Loucy (cell line): ENCODE measurements at regions not wholly inside any gene's neighbourhood (a gene's known extent, or its start where the extent isn't known, plus 50 kb on each side); places are given as distances from the start of the nearest gene placed in this dataset.

Experiments
- H2AFZ ChIP-seq: fragments of 200-600 bp; sonication (generic); 2 replicates; pipeline ENCODE4 v1.6.0; 2016; ENCODE audit warnings: antibody characterized with exemption, mild to moderate bottlenecking, low read length, moderate library complexity
- H3F3A ChIP-seq: fragments of 200-600 bp; 2 replicates; pipeline ENCODE4 v1.6.0; 2016; ENCODE audit warnings: antibody characterized with exemption, low read depth, mild to moderate bottlenecking
- H3K27me3 ChIP-seq: fragments of 200-600 bp; sonication (generic); 2 replicates; pipeline ENCODE4 v1.6.1; 2014; ENCODE audit warnings: low read length, mild to moderate bottlenecking; ENCODE audit not compliant: insufficient read depth, poor library complexity, severe bottlenecking
- H3K36me3 ChIP-seq: fragments of 200-600 bp; sonication (generic); 2 replicates; pipeline ENCODE4 v1.6.1; 2016; ENCODE audit warnings: low read length; ENCODE audit not compliant: insufficient read depth
- H3K4me1 ChIP-seq: fragments of 200-600 bp; sonication (generic); 2 replicates; pipeline ENCODE4 v1.5.1; 2014; ENCODE audit warnings: low read length, mild to moderate bottlenecking; ENCODE audit not compliant: insufficient read depth, poor library complexity, severe bottlenecking
- H3K4me2 ChIP-seq: fragments of 200-600 bp; sonication (generic); 2 replicates; pipeline ENCODE4 v1.6.0; 2014; ENCODE audit warnings: antibody characterized with exemption, low read length, low read depth, mild to moderate bottlenecking; ENCODE audit not compliant: poor library complexity, severe bottlenecking
- H3K4me3 ChIP-seq: fragments of 200-600 bp; sonication (generic); 2 replicates; pipeline ENCODE4 v1.5.1; 2014; ENCODE audit warnings: low read length, mild to moderate bottlenecking, mixed read lengths; ENCODE audit not compliant: poor library complexity, severe bottlenecking
- H3K79me2 ChIP-seq: fragments of 200-600 bp; sonication (generic); 2 replicates; pipeline ENCODE4 v1.6.1; 2014; ENCODE audit warnings: low read length; ENCODE audit not compliant: insufficient read depth
- H3K9ac ChIP-seq: fragments of 200-600 bp; sonication (generic); 2 replicates; pipeline ENCODE4 v1.6.0; 2014; ENCODE audit warnings: mild to moderate bottlenecking, low read depth, low read length, moderate library complexity; ENCODE audit not compliant: poor library complexity, severe bottlenecking
- H3K9me2 ChIP-seq: fragments of 200-600 bp; sonication (generic); replicated peaks from 2 replicates; pipeline ENCODE4 v1.6.1; 2016; ENCODE audit warnings: low read depth, low read length, mixed read lengths
- H3K9me3 ChIP-seq: fragments of 200-600 bp; sonication (generic); 2 replicates; pipeline ENCODE4 v1.6.1; 2014; ENCODE audit warnings: mild to moderate bottlenecking, antibody characterized with exemption, low read length, low read depth; ENCODE audit not compliant: insufficient read depth
- H4K20me1 ChIP-seq: fragments of 200-600 bp; sonication (generic); 2 replicates; pipeline ENCODE4 v1.6.0; 2014; ENCODE audit warnings: antibody characterized with exemption, low read length, mild to moderate bottlenecking; ENCODE audit not compliant: insufficient read depth, poor library complexity, severe bottlenecking
- EZH2phosphoT487 ChIP-seq: fragments of 200-600 bp; IDR thresholded peaks from 2 replicates; pipeline ENCODE4 v1.6.1; 2018; ENCODE audit warnings: antibody characterized with exemption, mild to moderate bottlenecking, moderate library complexity, borderline replicate concordance
- TF ChIP-seq, protein P1 (sequence below): fragments of 200-600 bp; sonication (generic); conservative IDR thresholded peaks from 2 replicates; pipeline ENCODE4 v1.5.1; 2014; ENCODE audit warnings: mild to moderate bottlenecking, antibody characterized with exemption, low read length

DNA sequence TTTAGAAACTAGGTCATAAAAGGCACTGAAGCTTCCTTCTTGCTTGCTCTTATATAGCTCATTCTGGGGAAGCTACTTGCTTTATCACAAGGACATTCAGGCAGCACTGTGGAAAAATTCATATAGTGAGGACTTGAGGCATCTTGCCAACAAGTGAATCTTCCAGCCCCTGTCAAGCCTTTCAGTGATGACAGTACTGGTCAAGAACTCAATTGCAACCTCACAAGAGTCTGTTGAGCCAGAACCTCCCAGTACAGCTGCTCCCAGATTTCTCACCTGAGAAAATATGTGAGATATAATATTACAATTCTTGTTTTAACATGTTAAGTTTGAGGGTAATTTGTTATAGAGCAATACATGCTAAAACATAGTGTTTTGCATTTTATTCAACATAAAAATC is 2011.0 kb upstream of the NUDT12 start:
- no peak for TF ChIP-seq EZH2phosphoT487
- TF ChIP-seq, protein P1, sequence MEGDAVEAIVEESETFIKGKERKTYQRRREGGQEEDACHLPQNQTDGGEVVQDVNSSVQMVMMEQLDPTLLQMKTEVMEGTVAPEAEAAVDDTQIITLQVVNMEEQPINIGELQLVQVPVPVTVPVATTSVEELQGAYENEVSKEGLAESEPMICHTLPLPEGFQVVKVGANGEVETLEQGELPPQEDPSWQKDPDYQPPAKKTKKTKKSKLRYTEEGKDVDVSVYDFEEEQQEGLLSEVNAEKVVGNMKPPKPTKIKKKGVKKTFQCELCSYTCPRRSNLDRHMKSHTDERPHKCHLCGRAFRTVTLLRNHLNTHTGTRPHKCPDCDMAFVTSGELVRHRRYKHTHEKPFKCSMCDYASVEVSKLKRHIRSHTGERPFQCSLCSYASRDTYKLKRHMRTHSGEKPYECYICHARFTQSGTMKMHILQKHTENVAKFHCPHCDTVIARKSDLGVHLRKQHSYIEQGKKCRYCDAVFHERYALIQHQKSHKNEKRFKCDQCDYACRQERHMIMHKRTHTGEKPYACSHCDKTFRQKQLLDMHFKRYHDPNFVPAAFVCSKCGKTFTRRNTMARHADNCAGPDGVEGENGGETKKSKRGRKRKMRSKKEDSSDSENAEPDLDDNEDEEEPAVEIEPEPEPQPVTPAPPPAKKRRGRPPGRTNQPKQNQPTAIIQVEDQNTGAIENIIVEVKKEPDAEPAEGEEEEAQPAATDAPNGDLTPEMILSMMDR = no peak
- H2AFZ ChIP-seq = no peak overlapping the region
- no peaks in the 10 kb centered on the region for H3K36me3 ChIP-seq
- H3K9ac ChIP-seq = no peak overlapping the region
- no peaks in the 10 kb centered on the region for H3K9me2 ChIP-seq
- H3K9me3 ChIP-seq = no peaks in the 10 kb centered on the region
- H3K4me1 ChIP-seq = no peaks in the 10 kb centered on the region
- H4K20me1 ChIP-seq = no peaks in the 10 kb centered on the region
- H3F3A ChIP-seq = no peaks in the 10 kb centered on the region
- H3K79me2 ChIP-seq = no peaks in the 10 kb centered on the region
- H3K27me3 ChIP-seq = no peaks in the 10 kb centered on the region
- H3K4me3 ChIP-seq = no peak overlapping the region
- no peak overlapping the region for H3K4me2 ChIP-seq

DNA sequence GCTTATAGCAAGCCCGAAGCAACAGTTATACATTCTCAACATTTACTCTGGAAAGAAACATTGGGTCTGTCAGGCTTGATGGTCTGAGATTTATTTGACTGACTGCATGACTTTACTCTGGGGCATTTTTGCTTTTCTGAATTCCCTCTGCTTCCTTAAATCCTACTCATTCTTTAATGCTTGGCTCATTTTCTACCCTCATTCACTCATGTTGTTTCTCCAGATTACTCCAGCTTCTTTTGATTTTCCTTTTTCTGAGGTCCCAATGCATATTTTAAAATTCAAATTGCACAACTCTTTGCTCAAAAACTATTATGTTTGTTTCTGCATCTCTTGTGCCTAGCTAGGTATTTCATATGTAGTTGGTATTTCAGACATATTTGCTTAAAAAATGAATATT is 2002.9 kb upstream of the NUDT12 start:
- Histone ChIP-seq H3K9me2 (no peaks in the 10 kb centered on the region), H3K4me2 (no peak overlapping the region), H3K4me1 (no peaks in the 10 kb centered on the region), H3K9me3 (no peaks in the 10 kb centered on the region), H3K9ac (no peak overlapping the region), H4K20me1 (no peaks in the 10 kb centered on the region), H3K27me3 (no peaks in the 10 kb centered on the region), H2AFZ (no peak overlapping the region), H3K36me3 (no peaks in the 10 kb centered on the region), H3K79me2 (no peaks in the 10 kb centered on the region), H3K4me3 (no peak overlapping the region), H3F3A (no peaks in the 10 kb centered on the region)
- TF ChIP-seq EZH2phosphoT487 = no peak
- TF ChIP-seq, protein P1 = no peak

DNA sequence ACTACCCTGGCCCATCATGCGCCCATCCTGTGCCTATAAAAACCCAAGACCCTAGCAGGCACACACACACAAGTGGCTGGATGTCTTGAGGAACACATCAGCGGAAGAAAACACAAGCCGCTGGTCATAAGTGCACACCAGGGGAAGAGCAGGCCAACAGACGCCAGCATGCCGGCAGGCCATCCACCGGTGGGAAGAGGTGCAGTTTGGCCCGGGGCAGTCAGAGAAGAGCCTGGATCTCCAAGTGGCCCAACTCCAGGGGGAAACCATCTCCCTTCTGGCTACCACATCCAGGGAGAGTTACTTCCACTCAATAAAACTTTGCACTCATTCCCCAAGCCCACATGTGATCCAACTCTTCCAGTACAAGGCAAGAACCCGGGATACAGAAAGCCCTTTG is 2001.3 kb upstream of the NUDT12 start:
- no peak overlapping the region for H2AFZ ChIP-seq
- TF ChIP-seq EZH2phosphoT487 = no peak
- TF ChIP-seq, protein P1 = no peak
- no peaks in the 10 kb centered on the region for H3K9me2 ChIP-seq

More for the DNA sequence above, 2001.3 kb upstream of the NUDT12 start:
- Histone ChIP-seq H3K79me2 (no peaks in the 10 kb centered on the region), H3K9ac (no peak overlapping the region), H3F3A (no peaks in the 10 kb centered on the region), H3K4me3 (no peak overlapping the region), H3K36me3 (no peaks in the 10 kb centered on the region), H4K20me1 (no peaks in the 10 kb centered on the region), H3K4me1 (no peaks in the 10 kb centered on the region), H3K27me3 (no peaks in the 10 kb centered on the region), H3K9me3 (no peaks in the 10 kb centered on the region), H3K4me2 (no peak overlapping the region)
